ENCODE measurements at regions not wholly inside any gene's neighbourhood (a gene's known extent, or its start where the extent isn't known, plus 50 kb on each side); places are given as distances from the start of the nearest gene placed in this dataset.

DNA sequence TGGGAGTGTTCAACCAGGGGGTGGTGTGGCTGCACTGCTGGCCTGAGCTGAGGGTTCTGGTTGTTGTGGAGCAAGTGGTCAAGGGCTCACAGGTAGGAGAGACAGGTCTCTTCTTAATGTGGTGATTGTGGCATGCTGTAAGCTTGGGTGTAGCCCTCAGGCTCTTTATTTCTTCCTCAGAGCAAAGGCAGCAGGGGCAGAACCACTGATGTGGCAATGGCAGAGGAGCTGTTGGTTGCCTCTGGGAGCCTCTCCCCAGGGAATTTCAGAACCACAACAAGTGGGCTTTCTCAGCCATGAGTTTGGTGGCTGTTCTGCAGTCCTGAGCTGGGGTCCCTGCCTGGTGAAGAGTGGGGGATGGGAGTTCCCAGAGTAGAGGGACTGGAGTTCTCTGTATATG is 1017.2 kb downstream of the SH3BGRL start:
- DNase-seq (ENCODE audit: low read depth, low spot score) (no peak), FAIRE-seq (no peak), ATAC-seq (no peak; the same call in 2 of the 3 replicates)
- Histone ChIP-seq H3K4me3 (no peak overlapping the region), H3K9me3 (replicated peaks; ENCODE audit: control insufficient read depth, insufficient read depth, low read length) (no peaks in the 10 kb centered on the region), H4K20me1 (ENCODE audit: control insufficient read depth, insufficient read depth) (no peaks in the 10 kb centered on the region), H3K9ac (ENCODE audit: control insufficient read depth, insufficient read depth, low read length) (no peak overlapping the region), H3K27ac (ENCODE audit: control insufficient read depth, insufficient read depth) (no peak overlapping the region), H3K4me2 (ENCODE audit: control insufficient read depth, insufficient read depth) (no peak overlapping the region), H3K79me2 (ENCODE audit: control insufficient read depth, insufficient read depth, low read length) (no peaks in the 10 kb centered on the region), H3K27me3 (replicated peaks in 1 of 2; ENCODE audit: control insufficient read depth in 2 of 2, insufficient read depth in 2 of 2, low read length in 1 of 2) (no peaks in the 10 kb centered on the region), H3K4me1 (ENCODE audit: control insufficient read depth, insufficient read depth, low read length) (no peaks in the 10 kb centered on the region), H3K36me3 (ENCODE audit: control insufficient read depth in 2 of 2, insufficient read depth in 2 of 2, low read length in 1 of 2) (no peaks in the 10 kb centered on the region), H2AFZ (ENCODE audit: control insufficient read depth, low read depth, low read length) (no peak overlapping the region)
- in situ Hi-C loops (cut with MboI) = no loop called here
- no TSS peak for BruUV-seq (replicated peaks)
- TF ChIP-seq MEF2B (IDR thresholded peaks at IDR 0.05; ENCODE audit: partially characterized antibody, poor library complexity, severe bottlenecking) = peak; percentile 36
- TF ChIP-seq POLR2A (IDR thresholded peaks at IDR 0.05; ENCODE audit: low read depth, low read length) = no peak
- RAD21 ChIA-PET (ENCODE audit: unreplicated experiment) = interaction anchor here (1.0 to 3.9 kb wide), 5 partner anchors 261 to 1627 kb away, joined by 3 to 20 read pairs (median 4); no protein-coding TSS in a partner anchor
- intact Hi-C loops (cut with micrococcal nuclease; ENCODE audit: unreplicated experiment) = loop anchor here (2.0 to 5.0 kb wide), 2 partner anchors 260 to 1418 kb away; no protein-coding TSS in a partner anchor
- CTCF ChIA-PET = interaction anchor here (0.6 to 3.9 kb wide), 12 partner anchors 10 to 1627 kb away, joined by 3 to 42 read pairs (median 4); no protein-coding TSS in a partner anchor
- POLR2A ChIA-PET = no interaction called here
- SMC1A ChIA-PET (ENCODE audit: uncharacterized antibody, unreplicated experiment) = interaction anchor here (0.6 to 2.6 kb wide), 10 partner anchors 12 to 1543 kb away, joined by 3 to 11 read pairs (median 3); no protein-coding TSS in a partner anchor

DNA sequence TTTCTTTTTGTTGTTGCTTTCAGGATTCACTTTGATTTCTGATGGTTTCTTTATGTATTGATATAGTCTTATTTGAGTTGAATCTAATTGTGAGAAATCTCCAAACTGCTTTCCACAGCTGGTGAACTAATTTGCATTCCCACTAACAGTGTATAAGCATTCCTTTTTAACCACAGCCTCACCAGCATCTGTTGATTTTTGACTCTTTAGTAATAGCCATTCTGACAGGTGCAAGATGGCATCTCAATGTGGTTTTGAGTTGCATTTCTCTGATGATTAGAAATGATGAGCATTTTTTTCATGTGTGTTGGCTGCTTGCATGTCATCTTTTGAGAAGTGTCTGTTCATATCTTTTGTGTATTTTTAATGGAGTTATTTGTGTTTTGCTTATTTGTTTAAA is 1023.1 kb downstream of the SH3BGRL start:
- no peaks in the 10 kb centered on the region for H3K79me2 ChIP-seq (ENCODE audit: control insufficient read depth, insufficient read depth, low read length)
- RAD21 ChIA-PET (ENCODE audit: unreplicated experiment) = no interaction called here
- no TSS peak for BruUV-seq (replicated peaks)
- no peaks in the 10 kb centered on the region for H3K27me3 ChIP-seq (replicated peaks in 1 of 2; ENCODE audit: control insufficient read depth in 2 of 2, insufficient read depth in 2 of 2, low read length in 1 of 2)
- H3K36me3 ChIP-seq (ENCODE audit: control insufficient read depth in 2 of 2, insufficient read depth in 2 of 2, low read length in 1 of 2) = no peaks in the 10 kb centered on the region
- CTCF ChIA-PET = no interaction called here
- SMC1A ChIA-PET (ENCODE audit: uncharacterized antibody, unreplicated experiment) = no interaction called here
- H3K4me1 ChIP-seq (ENCODE audit: control insufficient read depth, insufficient read depth, low read length) = no peaks in the 10 kb centered on the region
- no peaks in the 10 kb centered on the region for H4K20me1 ChIP-seq (ENCODE audit: control insufficient read depth, insufficient read depth)
- no peaks in the 10 kb centered on the region for H3K9me3 ChIP-seq (replicated peaks; ENCODE audit: control insufficient read depth, insufficient read depth, low read length)
- ATAC-seq (no peak), DNase-seq (ENCODE audit: low read depth, low spot score) (no peak), FAIRE-seq (no peak)
- H3K27ac ChIP-seq (ENCODE audit: control insufficient read depth, insufficient read depth) = no peak overlapping the region
- in situ Hi-C loops (cut with MboI) (no loop called here), intact Hi-C loops (cut with micrococcal nuclease; ENCODE audit: unreplicated experiment) (no loop called here)
- H3K9ac ChIP-seq (ENCODE audit: control insufficient read depth, insufficient read depth, low read length) = no peak overlapping the region
- H2AFZ ChIP-seq (ENCODE audit: control insufficient read depth, low read depth, low read length) = no peak overlapping the region
- POLR2A ChIA-PET = no interaction called here
- H3K4me2 ChIP-seq (ENCODE audit: control insufficient read depth, insufficient read depth) = no peak overlapping the region
- no peak overlapping the region for H3K4me3 ChIP-seq
- no peak for TF ChIP-seq FOXM1 (IDR thresholded peaks at IDR 0.05; ENCODE audit: low read depth, low read length)
- TF ChIP-seq, protein P1, sequence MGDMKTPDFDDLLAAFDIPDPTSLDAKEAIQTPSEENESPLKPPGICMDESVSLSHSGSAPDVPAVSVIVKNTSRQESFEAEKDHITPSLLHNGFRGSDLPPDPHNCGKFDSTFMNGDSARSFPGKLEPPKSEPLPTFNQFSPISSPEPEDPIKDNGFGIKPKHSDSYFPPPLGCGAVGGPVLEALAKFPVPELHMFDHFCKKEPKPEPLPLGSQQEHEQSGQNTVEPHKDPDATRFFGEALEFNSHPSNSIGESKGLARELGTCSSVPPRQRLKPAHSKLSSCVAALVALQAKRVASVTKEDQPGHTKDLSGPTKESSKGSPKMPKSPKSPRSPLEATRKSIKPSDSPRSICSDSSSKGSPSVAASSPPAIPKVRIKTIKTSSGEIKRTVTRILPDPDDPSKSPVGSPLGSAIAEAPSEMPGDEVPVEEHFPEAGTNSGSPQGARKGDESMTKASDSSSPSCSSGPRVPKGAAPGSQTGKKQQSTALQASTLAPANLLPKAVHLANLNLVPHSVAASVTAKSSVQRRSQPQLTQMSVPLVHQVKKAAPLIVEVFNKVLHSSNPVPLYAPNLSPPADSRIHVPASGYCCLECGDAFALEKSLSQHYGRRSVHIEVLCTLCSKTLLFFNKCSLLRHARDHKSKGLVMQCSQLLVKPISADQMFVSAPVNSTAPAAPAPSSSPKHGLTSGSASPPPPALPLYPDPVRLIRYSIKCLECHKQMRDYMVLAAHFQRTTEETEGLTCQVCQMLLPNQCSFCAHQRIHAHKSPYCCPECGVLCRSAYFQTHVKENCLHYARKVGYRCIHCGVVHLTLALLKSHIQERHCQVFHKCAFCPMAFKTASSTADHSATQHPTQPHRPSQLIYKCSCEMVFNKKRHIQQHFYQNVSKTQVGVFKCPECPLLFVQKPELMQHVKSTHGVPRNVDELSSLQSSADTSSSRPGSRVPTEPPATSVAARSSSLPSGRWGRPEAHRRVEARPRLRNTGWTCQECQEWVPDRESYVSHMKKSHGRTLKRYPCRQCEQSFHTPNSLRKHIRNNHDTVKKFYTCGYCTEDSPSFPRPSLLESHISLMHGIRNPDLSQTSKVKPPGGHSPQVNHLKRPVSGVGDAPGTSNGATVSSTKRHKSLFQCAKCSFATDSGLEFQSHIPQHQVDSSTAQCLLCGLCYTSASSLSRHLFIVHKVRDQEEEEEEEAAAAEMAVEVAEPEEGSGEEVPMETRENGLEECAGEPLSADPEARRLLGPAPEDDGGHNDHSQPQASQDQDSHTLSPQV (IDR thresholded peaks at IDR 0.05) = no peak
- TF ChIP-seq PAX8 (IDR thresholded peaks at IDR 0.05) = no peak
- TF ChIP-seq, protein P2, sequence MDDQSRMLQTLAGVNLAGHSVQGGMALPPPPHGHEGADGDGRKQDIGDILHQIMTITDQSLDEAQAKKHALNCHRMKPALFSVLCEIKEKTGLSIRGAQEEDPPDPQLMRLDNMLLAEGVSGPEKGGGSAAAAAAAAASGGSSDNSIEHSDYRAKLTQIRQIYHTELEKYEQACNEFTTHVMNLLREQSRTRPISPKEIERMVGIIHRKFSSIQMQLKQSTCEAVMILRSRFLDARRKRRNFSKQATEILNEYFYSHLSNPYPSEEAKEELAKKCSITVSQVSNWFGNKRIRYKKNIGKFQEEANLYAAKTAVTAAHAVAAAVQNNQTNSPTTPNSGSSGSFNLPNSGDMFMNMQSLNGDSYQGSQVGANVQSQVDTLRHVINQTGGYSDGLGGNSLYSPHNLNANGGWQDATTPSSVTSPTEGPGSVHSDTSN (IDR thresholded peaks at IDR 0.05; ENCODE audit: insufficient replicate concordance, low read depth, low read length) = no peak
- no peak for TF ChIP-seq BACH1 (IDR thresholded peaks at IDR 0.05; ENCODE audit: borderline replicate concordance)
- TF ChIP-seq, protein P3, sequence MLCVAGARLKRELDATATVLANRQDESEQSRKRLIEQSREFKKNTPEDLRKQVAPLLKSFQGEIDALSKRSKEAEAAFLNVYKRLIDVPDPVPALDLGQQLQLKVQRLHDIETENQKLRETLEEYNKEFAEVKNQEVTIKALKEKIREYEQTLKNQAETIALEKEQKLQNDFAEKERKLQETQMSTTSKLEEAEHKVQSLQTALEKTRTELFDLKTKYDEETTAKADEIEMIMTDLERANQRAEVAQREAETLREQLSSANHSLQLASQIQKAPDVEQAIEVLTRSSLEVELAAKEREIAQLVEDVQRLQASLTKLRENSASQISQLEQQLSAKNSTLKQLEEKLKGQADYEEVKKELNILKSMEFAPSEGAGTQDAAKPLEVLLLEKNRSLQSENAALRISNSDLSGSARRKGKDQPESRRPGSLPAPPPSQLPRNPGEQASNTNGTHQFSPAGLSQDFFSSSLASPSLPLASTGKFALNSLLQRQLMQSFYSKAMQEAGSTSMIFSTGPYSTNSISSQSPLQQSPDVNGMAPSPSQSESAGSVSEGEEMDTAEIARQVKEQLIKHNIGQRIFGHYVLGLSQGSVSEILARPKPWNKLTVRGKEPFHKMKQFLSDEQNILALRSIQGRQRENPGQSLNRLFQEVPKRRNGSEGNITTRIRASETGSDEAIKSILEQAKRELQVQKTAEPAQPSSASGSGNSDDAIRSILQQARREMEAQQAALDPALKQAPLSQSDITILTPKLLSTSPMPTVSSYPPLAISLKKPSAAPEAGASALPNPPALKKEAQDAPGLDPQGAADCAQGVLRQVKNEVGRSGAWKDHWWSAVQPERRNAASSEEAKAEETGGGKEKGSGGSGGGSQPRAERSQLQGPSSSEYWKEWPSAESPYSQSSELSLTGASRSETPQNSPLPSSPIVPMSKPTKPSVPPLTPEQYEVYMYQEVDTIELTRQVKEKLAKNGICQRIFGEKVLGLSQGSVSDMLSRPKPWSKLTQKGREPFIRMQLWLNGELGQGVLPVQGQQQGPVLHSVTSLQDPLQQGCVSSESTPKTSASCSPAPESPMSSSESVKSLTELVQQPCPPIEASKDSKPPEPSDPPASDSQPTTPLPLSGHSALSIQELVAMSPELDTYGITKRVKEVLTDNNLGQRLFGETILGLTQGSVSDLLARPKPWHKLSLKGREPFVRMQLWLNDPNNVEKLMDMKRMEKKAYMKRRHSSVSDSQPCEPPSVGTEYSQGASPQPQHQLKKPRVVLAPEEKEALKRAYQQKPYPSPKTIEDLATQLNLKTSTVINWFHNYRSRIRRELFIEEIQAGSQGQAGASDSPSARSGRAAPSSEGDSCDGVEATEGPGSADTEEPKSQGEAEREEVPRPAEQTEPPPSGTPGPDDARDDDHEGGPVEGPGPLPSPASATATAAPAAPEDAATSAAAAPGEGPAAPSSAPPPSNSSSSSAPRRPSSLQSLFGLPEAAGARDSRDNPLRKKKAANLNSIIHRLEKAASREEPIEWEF (IDR thresholded peaks at IDR 0.05; ENCODE audit: insufficient replicate concordance, low read depth, low read length) = no peak

Data from GM12878 (cell line).